ENCODE measurements at regions not wholly inside any gene's neighbourhood (a gene's known extent, or its start where the extent isn't known, plus 50 kb on each side); places are given as distances from the start of the nearest gene placed in this dataset.

DNA sequence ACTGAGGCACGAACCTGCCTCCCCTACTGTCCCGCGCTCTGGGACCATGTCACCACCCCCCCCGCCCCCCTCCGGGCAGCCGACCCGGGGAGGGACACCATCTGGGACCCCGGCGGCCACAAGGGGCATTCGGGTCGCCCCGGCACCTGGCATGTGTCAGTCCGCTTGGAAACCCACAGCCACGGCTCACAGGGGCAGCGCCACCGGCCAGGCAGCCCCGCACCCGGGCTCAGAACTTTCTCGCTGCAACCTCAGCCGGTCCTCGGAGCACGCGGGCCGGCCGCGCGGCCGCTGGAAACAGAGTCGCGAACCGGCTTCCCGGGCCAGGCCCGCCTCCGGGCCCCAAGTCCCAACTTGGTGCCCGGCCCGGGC, 159.9 kb upstream of the GRK3 start:
- DNase-seq (ENCODE audit: low read depth) (no peak), FAIRE-seq (no peak)
- no peak for TF ChIP-seq CTCF (IDR thresholded peaks at IDR 0.05; ENCODE audit: insufficient read depth, low read length, severe bottlenecking)
- H3K36me3 ChIP-seq (ENCODE audit: control insufficient read depth, insufficient read depth, low read length), result no peaks in the 10 kb centered on the region
- peak overlapping the region; percentile 67 for H3K4me3 ChIP-seq (ENCODE audit: low read depth, low read length)
- no peaks in the 10 kb centered on the region for H3K27me3 ChIP-seq (ENCODE audit: control insufficient read depth, insufficient read depth, low read length)

- peak overlapping the region; percentile 67 for H3K4me3 ChIP-seq (ENCODE audit: low read depth, low read length)
- H3K36me3 ChIP-seq (ENCODE audit: control insufficient read depth, insufficient read depth, low read length), result no peaks in the 10 kb centered on the region
- DNase-seq (ENCODE audit: low read depth) (peak; percentile 26), FAIRE-seq (no peak)
- no peaks in the 10 kb centered on the region for H3K27me3 ChIP-seq (ENCODE audit: control insufficient read depth, insufficient read depth, low read length)
- TF ChIP-seq CTCF (IDR thresholded peaks at IDR 0.05; ENCODE audit: insufficient read depth, low read length, severe bottlenecking), result no peak
Measured at GRCh38 chr22:25404928-25405816, 159.3 kb upstream of the GRK3 start.

DNA sequence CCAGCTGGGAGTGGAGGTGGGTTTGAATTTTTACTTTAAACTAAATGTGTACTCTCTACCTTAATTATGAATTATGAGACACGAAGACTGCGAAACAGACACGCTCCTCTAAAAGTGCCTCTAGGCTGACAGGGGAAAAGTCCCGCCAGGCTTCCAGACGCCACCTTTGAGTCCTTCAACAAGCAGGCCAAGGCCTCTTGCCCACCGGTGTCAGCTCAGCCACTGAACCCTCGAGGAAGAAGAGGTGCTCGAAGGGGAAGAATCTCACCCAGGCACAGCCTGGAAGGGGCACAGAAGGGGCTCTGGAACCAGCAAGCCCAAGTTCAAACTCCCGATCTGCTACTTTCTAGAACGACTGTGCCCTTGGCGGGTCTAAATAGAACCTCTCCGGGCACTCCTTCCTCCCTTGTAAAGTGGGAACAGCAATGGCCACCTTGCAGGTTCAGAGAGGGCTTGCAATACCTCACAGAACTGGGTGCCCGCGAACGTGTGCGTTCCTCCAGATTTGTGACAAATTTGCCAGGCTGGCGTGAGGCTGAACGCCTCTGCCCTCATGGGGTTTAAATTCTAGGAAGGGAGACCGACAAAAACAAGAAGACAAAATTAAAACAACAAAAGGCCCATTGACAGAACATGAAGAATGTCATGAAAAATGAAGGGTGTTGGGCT, 158.5 kb upstream of the GRK3 start:
- Histone ChIP-seq H3K36me3 (ENCODE audit: control insufficient read depth, insufficient read depth, low read length) (no peaks in the 10 kb centered on the region), H3K27me3 (ENCODE audit: control insufficient read depth, insufficient read depth, low read length) (no peaks in the 10 kb centered on the region), H3K4me3 (ENCODE audit: low read depth, low read length) (peak overlapping the region; percentile 67)
- no peak for FAIRE-seq
- no peak for TF ChIP-seq CTCF (IDR thresholded peaks at IDR 0.05; ENCODE audit: insufficient read depth, low read length, severe bottlenecking)
- DNase-seq (ENCODE audit: low read depth), result no peak

DNA sequence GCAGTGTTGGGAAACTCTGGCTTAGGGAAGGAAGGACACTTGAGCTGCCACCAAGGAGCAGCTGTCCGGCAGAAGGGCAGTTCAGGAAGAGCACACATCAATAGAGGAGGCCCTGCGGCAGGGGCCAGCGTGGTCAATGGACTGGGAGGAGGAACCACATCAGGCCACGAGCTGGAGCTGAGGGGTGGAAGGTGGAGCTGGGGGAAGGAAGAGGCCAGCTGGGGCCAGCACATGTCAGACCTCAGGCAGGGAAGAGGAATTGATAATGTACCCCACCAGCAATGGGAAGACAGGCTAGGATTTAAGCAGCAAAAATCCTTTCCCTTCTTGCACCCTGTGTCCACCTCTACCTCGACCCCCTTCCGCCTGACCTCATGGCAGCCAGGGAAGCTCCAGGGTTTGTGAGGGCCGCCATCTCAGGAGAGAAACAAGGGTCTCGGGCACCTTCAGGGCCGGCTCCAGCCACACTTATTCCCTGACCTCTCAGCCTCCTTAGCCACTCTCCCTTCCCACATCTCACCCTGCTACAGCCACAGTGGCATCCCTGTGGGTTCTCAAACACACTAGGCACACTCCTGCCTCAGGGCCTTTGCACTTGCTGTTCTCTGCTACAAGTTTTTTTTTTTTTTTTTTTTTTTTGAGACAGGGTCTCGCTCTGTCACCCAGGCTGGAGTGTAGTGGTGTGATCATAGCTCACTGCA, 157.8 kb upstream of the GRK3 start:
- no peak for TF ChIP-seq CTCF (IDR thresholded peaks at IDR 0.05; ENCODE audit: insufficient read depth, low read length, severe bottlenecking)
- no peaks in the 10 kb centered on the region for H3K36me3 ChIP-seq (ENCODE audit: control insufficient read depth, insufficient read depth, low read length)
- H3K4me3 ChIP-seq (ENCODE audit: low read depth, low read length), result no peak overlapping the region
- DNase-seq (ENCODE audit: low read depth), result no peak
- no peaks in the 10 kb centered on the region for H3K27me3 ChIP-seq (ENCODE audit: control insufficient read depth, insufficient read depth, low read length)
- no peak for FAIRE-seq

- DNase-seq (ENCODE audit: low read depth) (no peak), FAIRE-seq (no peak)
Measured at GRCh38 chr22:25407226-25407858, 157.1 kb upstream of the GRK3 start.

More at GRCh38 chr22:25407226-25407858, 157.1 kb upstream of the GRK3 start:
- Histone ChIP-seq H3K4me3 (ENCODE audit: low read depth, low read length) (no peak overlapping the region), H3K36me3 (ENCODE audit: control insufficient read depth, insufficient read depth, low read length) (no peaks in the 10 kb centered on the region), H3K27me3 (ENCODE audit: control insufficient read depth, insufficient read depth, low read length) (no peaks in the 10 kb centered on the region)
- TF ChIP-seq CTCF (IDR thresholded peaks at IDR 0.05; ENCODE audit: insufficient read depth, low read length, severe bottlenecking), result no peak
